ENCODE measurements at regions not wholly inside any gene's neighbourhood (a gene's known extent, or its start where the extent isn't known, plus 50 kb on each side); places are given as distances from the start of the nearest gene placed in this dataset.
A peak's percentile ranks its signal among the peaks of the same experiment; 100 is the strongest.
"Not testable (repeated sequence)": the region's sequence is repeated elsewhere in the genome, so short reads cannot be mapped to it uniquely, and the experiment has no call there.

GRCh38 chr2:31813016-31813415, 197.8 kb downstream of the MEMO1 start:
- DNase-seq, result peak; percentile 39

GRCh38 chr2:31812051-31812798, 198.6 kb downstream of the MEMO1 start:
- no peak for DNase-seq

GRCh38 chr2:31811482-31811881, 199.3 kb downstream of the MEMO1 start:
- no peak for DNase-seq

- no peak for DNase-seq
Observed at GRCh38 chr2:31810200-31810917, 200.4 kb downstream of the MEMO1 start.

- no peak for DNase-seq
Observed at GRCh38 chr2:31805688-31806087, 205.1 kb downstream of the MEMO1 start.

GRCh38 chr2:31803481-31804153, 207.2 kb downstream of the MEMO1 start:
- not testable (repeated sequence) for DNase-seq

GRCh38 chr2:31802711-31803110, 208.1 kb downstream of the MEMO1 start:
- DNase-seq, result no peak

- not testable (repeated sequence) for DNase-seq
Observed at GRCh38 chr2:31799282-31799681, 211.5 kb downstream of the MEMO1 start.

GRCh38 chr2:31788273-31788672, 207.5 kb upstream of the SRD5A2 start:
- no peak for DNase-seq

- DNase-seq, result no peak
Observed at GRCh38 chr2:31785876-31786275, 205.1 kb upstream of the SRD5A2 start.

GRCh38 chr2:31784868-31785267, 204.1 kb upstream of the SRD5A2 start:
- DNase-seq, result no peak

- not testable (repeated sequence) for DNase-seq
Observed at GRCh38 chr2:31783446-31784091, 202.8 kb upstream of the SRD5A2 start.

GRCh38 chr2:31778153-31778552, 197.4 kb upstream of the SRD5A2 start:
- no peak for DNase-seq

- DNase-seq, result no peak
Observed at GRCh38 chr2:31770741-31771140, 190.0 kb upstream of the SRD5A2 start.

- DNase-seq, result no peak
Observed at GRCh38 chr2:31765078-31765945, 184.6 kb upstream of the SRD5A2 start.

- no peak for DNase-seq
Observed at GRCh38 chr2:31764169-31764568, 183.4 kb upstream of the SRD5A2 start.

- DNase-seq, result no peak
Observed at GRCh38 chr2:31762085-31762484, 181.3 kb upstream of the SRD5A2 start.

- DNase-seq, result not testable (repeated sequence)
Observed at GRCh38 chr2:31757351-31757750, 176.6 kb upstream of the SRD5A2 start.

GRCh38 chr2:31748746-31749145, 168.0 kb upstream of the SRD5A2 start:
- DNase-seq, result not testable (repeated sequence)

GRCh38 chr2:31748041-31748440, 167.3 kb upstream of the SRD5A2 start:
- no peak for DNase-seq

GRCh38 chr2:31739161-31739560, 158.4 kb upstream of the SRD5A2 start:
- no peak for DNase-seq

All from DMS79 treated with DMSO at 0.1 percent for 48 hours (cell line).